Kidney tubule cell (primary cell): ENCODE measurements at regions not wholly inside any gene's neighbourhood (a gene's known extent, or its start where the extent isn't known, plus 50 kb on each side); places are given as distances from the start of the nearest gene placed in this dataset.

ENCODE experiments used
- DNase-seq: peaks from one replicate; pipeline ENCODE4 v3.0.0-alpha.2; 2018; ENCODE audit warnings: low spot score

DNA sequence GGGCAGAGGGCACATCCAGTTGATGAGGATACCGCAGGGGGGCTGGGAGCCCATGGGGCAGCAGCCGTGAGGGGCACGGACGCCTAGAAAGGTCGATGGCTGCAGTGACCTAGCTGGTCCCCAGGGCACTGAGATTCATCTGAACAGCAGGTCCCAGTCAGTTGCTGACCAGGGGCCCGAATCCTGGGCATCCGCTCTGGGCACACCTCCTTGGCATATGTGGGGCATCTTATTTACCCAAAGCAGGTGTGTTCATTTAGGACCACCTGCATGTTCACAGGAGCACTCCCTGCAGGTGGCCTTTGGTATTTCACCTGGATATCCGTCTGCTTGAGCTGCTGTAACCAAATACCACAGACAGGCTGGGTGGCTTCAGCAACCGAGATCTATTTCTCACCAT, 72.0 kb upstream of the ODC1 start:
- DNase-seq = no peak

DNA sequence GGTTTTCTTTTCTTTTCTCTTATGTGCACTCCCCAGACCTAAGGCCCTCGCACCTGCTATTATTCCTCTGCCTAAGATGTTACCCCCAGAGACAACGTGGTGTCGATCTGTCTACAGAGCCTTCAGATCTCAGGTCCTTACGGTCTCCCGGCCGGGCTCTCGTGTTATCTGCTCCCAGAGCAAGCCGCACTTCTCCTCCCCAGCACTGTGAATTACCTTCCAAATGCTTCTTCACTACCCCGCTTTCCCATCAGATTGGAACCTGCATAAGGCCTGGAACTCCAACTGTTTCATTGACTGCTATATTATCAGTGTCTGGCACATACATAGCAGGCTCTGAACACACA, 71.2 kb upstream of the ODC1 start:
- DNase-seq = no peak

DNA sequence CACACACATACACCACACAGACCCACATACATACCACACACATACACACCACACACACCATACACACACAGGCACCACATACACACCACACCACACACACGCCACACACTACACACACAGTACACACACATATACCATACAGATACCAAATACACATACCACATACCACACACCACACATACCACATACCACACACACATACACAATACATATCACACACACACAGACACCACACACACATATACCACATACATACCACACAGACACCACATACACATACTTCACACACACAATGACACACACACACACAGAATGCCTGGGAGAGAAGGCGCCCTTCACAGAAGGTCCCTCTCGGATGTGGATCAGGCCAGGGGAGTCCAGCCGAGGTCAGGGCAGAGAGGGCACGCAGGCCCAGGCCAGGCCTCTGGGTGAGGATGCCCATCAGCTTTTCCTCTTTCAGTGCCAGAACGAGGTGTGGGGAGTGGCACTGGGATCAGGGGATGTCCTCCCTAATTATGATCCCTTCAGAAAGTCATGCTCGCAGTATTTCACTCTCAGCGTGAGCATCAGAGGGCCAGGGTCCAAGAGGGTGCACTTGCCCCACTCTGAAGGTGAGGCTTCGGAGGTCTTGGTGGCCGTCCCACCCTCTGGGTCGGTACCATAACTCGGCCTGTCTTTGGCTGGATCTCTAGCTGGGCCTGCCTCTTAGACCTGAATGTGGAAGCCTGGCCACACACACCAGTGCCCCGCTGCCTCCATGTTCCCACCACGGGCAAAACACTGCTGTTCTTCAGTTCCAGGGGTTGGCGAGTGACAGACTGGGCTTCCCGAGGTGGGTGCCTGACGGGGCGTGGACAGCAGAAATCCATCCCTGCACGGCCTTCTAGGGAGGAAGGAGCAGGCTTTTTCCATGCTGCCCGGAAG, 70.6 kb upstream of the ODC1 start:
- no peak for DNase-seq

DNA sequence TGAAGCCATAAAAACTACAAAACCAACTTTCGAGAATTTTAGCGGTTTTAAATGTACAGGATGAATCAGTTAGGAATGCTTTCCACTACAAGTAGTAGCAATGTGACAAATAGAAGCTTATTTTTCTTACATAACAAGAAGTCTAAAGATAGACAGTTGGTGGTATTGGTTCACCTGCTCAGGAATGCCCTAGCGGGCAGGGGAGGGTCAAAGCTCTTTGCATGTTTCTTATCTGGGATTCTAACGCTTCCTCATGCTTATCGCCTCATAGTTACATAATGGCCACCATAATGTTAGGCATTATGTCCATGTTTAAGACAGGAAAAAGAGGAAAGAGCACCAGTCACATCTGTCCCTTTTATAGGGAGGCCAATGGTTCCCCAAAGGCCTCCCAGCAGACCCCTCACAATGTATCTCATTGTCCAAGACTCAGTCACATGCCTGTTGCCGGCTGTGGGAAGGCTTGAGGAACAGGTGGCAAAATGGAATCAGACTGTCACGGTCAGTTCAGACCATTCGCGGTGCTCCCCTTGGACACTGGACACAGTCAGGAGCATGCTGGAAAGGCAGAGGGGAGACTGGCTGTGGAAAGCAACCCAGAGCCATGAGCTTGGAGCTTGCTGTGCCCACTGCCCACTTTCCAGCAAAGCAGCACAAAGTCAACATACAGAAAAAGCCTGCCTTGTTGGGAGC, 69.4 kb upstream of the ODC1 start:
- DNase-seq = no peak

DNA sequence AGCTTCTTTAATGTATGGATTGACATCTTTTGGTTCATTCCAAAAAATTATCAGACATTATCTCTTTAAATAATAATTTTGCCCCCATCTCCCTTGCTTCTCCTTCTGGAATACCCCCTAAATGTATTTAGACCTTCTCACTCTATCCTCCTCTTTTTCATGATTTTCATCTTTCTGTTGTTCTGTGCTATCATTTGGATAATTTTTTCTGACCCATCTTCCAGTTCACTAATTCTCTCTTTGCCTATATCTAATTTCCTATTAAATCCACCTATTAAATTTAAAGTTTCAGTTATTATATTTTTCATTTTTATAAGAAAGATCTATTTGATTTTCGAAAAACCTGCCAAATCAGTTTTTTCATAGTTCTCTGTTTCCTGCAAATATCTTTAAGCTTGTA, 67.8 kb upstream of the ODC1 start:
- no peak for DNase-seq

DNA sequence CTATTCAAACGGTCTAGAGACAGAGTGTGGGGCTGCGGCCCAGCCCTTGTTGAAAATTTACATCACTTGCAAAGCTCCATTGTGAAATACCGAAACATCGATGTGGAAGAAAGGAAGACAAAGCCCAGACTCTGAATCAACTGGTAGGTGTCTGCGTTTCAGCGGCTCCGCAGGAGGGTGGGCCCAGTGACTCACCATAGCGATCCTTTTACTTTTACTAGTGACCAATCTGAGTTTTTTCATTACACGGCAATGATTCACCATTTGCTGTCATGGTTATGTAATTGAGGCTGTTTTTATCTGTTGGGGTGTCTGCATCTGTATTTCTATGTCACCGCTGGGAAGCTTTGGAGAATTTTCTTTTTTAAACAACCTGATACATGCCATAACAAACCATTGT, 66.6 kb upstream of the ODC1 start:
- DNase-seq = peak; percentile 62

DNA sequence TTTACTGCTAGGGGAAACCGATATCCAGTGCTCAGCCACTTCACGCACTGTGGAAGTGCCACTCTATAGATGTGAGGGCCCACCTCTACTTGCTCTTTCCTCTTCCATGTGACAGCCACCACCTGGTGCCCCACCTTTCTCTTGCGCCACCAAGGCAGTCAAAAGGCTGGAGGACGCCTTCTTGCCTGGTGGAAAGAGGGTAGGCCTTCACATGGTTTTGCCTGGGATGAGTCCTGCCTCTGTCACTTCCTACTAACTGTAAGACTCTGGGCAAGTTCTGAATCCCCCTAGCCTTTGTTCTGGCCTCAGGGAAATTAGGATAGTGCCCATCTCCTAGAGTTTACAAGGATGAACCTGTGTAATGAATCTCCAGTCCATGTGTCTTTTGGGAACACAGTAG, 66.1 kb upstream of the ODC1 start:
- no peak for DNase-seq

DNA sequence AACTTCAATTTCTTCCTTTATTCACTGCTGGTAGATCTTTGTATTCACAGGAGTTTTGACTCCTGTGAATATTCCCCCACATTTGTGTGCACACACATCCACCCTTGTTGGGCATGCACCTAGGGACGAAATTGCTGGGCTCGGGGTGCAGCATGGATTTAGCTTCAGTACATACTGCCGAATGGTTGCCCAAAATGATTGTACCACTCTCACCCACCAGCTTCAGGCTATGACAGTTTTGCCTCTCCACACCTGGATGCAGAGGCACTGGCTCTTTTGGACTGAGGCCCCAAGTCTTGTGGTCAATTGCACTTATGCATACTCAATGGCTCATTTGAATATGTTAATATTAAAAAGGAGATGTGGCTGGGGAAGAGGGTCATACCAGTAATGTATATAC, 65.1 kb upstream of the ODC1 start:
- no peak for DNase-seq

DNA sequence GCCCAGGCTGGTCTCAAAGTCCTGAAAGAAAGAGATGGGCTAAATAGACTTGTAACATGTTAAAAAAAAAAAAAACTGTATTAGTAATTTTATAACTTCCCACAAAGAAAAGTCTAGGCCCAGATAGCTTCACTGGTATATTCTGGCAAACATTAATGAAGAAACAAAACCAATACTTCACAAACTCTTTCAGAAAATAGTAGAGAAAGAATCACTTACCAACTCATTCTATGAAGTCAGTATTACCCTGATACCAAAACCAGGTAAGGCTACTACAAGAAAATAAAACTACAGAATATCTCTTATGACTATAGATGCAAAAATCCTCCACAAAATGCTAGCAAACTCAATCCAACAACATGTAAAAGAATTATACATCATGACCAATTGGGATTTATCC, 59.9 kb upstream of the ODC1 start:
- no peak for DNase-seq

DNA sequence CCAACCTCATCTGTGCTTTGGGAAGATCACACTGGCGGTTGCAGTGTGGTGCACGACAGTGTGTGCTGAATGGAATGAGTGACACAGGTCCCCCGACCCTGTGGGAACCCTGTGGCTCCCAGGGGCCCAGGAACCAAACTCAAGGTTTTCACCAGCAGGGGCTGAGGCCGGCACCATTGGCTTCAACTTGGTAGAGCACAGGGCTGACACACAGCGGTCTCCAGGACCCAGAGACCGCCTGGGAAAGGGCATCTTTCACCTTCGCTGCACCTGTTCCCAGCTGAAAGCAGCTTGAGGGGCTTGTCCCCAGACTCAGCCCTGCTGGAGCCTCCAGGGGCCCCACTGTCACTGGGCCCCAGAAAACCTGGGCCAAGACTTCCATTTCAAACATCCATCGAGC, 59.0 kb upstream of the ODC1 start:
- no peak for DNase-seq

DNA sequence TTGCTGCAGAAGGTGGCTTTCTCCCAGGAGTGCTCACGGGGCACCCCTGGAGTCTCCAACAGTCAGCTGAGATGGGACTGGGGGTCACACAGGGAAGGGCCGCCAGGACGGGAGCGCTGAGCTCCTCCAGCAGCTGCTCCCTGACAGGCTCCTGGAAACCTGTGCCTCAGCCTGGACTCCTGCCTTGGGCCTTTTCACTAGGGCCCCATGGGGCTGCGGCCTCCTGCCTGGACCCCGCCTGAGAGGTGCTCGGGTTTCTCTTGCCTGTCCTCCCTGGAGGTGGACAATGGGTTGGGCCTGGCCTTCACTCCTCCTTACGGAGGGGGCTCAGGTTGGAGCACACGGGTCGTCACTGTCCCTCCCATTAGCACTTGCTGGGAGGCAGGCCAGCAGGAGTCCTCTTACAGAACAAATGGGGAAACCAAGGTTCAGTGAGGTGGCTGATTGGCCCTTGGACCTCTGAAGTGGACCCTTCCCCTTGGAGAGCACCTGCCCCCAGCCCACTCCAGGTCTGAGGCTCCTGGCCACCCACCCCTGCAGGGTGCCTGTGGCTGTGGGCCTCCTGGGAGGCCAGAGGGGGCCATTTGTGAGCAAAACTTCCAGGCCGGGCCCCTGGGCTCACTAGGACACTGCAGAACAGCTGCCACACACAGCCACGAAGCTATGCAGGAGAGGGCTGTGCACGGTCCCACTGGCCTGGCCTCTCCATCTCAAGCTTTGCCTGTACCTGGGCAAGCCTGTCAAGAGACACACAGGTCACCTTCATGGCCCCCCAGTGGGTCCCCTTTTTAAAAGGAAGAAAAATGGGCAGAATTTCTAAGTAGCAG, 57.1 kb upstream of the ODC1 start:
- DNase-seq = no peak

DNA sequence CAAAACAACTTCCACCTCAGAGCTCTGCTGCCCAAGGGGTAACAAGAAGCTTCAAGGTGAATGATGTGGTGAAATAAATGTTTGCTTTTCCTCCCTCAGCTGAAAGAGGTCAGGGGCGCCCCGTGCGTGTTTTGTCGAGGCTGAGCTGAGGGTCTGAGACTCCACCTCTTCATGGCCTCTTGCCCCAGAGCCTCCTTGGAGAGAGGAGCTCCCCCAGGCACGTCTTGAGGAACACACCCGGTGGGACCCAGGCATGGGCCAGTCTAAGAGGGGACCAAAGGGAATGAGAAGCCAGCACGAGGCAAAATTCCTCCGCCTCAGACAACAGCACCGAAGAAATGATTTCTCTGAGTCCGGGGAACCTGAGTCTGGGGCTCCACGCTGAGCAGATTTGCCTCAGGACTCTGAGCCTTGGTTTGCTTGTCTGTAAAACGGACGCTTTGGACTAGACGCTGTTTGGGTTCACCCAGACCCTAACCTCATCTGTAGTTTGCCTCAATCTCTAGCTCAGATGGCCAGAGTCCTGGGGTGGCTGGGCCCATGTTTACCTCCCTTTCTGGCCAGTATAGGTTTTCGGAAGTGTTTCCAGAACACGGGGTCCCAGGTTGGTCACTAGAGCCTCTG, 56.4 kb upstream of the ODC1 start:
- DNase-seq = no peak

DNA sequence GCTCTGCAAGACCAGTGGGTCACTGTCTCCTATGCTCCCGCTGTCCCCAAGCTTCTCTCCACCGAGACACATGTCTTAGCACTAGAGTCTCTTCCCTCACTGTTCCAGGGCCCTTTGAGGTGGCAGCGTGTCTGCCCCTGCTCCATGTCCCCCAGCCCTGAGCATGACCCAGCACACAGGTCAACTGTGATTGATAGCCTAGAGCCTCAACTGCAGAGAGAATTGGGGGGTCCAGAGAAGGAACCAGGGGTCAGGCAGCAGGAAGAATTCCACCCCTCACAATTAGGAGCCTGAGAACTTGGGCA, 54.6 kb upstream of the ODC1 start:
- DNase-seq = no peak

DNA sequence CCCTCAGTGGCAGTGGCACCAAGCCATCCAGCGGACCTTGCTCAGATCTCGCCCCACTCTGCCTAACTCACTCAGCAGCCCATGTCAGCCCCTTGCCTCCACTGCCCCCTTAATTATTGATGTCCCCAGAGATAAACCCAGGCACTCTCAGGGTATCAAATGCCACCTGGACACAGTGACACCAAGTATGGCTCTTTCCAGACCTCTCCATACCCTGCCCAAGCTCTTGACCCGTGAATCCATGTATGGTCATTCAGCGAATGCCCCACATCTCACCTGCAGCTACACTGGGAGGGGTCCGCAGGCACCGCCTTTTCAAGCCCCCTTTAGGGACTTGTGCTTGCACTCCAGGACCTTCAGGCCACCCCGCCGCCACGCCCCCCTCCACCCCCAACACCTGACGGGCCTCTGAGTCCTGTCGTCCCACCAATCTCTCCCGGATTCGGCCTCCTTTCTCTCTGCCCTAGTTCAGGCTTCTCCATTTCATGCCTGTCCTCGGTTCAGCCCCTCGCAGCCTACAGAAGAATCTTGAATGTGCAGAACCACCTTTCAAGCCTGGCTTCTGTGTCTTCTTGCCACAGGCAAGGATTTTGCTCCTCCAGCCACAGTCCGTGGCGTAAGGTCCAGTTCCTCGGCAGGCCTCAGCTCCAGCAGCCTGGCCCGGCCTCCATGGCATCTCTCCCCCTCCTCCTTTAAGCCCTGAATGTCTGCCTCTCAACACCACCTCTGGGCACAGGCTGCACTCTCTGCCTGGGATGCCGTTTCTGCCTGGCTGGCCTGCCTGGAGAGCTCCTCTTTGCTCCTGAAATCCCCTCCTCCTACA, 54.1 kb upstream of the ODC1 start:
- DNase-seq = no peak

DNA sequence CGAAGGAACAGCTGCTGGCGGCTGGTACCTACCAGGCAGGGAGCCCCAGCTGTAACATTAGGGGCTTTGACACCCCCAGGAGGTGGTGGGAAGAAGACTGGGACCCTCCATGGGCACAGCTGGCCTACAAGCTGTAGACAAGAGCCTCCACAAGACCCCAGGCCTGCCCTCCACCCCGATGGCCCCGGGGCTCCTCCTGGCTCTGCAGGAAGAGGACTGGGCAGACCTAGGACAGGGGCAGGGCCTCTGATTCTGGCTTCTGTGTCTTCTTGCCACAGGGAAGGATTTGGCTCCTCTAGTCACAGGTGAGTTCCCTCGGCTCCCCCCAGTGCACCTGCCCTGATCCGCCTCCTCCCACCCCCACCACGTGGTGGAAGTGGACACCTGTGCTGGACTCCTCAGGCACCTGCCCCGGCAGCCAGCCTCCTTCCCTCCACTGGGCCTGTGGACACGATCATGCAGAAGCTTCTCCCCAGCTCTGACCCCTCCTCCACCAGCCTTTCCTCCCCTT, 53.4 kb upstream of the ODC1 start:
- no peak for DNase-seq

DNA sequence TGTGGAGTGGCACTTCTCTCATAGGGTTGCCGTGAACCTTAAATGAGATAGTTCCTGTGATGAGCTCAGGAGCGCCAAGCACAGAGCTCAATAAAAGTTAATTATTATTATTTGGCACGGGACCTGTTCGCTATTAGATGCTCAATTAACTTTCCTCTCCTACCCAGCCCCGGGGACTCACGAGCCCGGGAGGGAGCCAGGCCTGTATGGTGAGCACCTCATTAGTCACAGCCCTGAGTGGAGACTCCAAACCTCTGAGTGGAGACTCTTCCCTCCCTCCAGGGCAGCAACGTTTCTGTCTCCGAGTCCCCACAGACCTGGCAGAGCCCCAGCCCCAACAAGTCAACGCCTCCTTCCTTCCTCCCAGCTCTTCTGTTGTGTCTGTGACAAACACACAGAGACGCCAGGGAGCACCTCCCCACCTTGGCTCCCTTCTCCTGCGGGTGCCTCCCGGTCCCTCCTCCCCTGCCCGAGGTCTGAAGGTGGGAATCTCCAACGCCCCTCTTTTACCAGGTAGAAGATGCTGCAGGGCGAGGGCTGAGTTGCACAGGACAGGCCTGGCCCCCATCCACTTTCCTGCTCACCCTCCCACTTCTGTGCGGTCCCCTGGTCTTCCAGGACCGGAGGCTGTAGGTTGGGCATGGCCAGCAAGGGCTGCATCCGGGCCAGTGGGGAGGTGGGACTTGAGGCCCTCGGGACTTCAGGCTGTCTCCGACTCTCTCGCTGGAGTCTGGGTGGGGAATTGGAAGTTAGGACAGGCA, 52.7 kb upstream of the ODC1 start:
- DNase-seq = peak; percentile 36

DNA sequence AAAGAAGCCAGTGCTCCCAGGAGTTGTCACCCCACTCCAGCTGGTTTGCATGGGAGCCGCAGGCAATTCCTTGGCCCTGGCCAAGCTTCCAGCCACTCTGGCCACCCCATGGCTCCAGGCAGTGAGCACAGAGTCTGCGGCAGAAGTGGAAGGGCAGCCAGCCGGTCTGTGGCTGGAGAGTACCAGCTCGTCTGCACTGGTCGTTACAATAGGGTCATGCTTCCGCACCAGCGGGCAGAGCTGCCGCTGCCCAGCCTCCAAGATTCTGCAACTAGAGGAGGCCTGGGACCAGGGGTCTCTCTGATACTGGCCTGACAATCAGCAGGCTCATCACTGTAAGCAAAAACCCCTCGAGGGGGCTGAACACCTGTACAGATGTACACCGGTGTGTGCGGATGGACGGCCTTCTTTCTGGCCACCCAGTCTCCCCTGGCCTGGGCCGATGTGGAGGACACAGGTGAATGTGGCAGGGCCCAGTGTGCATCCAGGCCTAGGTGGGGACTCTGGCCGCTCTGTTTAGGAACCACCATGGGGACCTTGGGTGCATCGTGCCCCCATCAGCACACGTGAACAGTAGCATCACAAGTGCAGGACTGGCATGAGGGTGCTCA, 51.9 kb upstream of the ODC1 start:
- no peak for DNase-seq

DNA sequence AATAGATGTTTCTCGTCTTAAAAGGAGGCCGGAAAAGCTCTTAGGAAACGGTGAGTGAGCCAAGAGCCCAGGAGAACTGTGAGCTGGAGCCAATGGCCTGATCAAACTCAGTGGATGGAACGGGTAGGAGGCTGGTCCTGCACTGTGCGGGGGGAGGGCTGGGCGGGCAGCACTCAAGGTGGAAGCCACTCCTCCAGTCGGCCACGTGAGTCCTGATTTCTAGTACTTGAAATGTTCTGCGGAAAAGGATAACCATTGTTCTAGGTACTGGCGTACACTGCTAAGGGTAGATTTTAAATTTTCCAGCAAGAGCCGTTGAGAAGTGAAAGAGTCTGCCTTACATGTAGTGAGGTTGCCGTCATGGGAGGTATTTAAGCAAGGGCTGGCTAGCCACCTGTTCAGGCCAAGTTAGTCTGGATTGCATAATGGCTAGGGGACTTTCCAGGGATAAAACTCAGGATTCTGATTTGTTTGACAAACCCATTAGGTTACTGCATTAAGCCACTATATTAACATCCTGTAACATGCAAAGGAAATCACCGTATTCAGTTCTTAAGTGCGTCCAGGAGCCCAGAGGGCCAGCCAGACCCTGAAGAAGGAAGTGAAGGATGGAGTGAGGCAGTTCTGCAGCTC, 51.3 kb upstream of the ODC1 start:
- DNase-seq = no peak

DNA sequence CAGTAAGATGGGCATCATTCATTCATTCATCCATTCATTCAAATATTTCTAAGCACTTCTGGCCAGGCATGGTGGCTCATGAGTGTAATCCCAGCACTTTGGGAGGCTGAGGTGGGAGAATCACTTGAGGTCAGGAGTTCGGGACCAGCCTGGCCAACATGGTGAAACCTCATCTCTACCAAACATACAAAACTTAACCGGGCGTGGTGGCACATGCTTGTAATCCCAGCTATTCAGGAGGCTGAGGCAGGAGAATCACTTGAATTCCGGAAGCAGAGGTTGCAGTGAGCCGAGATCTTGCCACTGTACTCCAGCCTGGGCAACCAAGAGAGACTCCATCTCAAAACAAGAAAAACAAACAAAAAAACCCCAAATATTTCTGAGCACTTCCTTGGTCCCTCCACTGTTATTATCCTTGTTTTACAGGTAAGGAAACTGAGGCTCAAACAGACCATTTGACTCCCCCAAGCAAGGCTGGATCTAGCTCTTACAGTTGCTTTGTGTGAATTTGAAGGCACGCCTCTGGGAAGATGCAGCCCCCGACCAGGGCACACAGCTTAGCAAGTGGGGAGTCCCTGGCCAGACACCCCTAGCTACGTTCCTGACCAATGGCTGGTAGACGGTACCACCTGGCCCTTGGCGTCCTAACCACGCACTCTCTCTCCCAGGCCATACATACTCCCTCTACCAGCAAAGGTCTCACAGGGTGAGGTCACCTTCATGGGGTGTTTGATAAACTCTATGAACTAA, 50.6 kb upstream of the ODC1 start:
- DNase-seq = no peak
